Common myeloid progenitor, CD34-positive (primary cell): ENCODE measurements at regions not wholly inside any gene's neighbourhood (a gene's known extent, or its start where the extent isn't known, plus 50 kb on each side); places are given as distances from the start of the nearest gene placed in this dataset.

ENCODE experiments used
- CTCF ChIA-PET: fragments of 350-600 bp; sonication (Branson Sonifier 250); formaldehyde crosslinking; loops from one replicate; lab custom pipeline; 2021; ENCODE audit warnings: antibody characterized with exemption; lab: Charles Lee
- POLR2A ChIA-PET: fragments of 350-600 bp; sonication (Branson Sonifier 250); formaldehyde crosslinking; loops from one replicate; lab custom pipeline; 2021; ENCODE audit warnings: antibody characterized with exemption; lab: Charles Lee
- DNase-seq, 3 donors: peaks; one replicate each; pipeline versions ENCODE4 v3.0.0 to v3.0.0-alpha.2; 2013
- H3K27ac ChIP-seq, 2 experiments: 1 replicate in 1 of 2; 2 replicates in 1 of 2; pipeline ENCODE4 v1.7.0; 2013; ENCODE audit warnings: inconsistent platforms in 2 of 2, low read length in 2 of 2, mild to moderate bottlenecking in 2 of 2, low read depth in 1 of 2, moderate library complexity in 1 of 2; ENCODE audit not compliant: severe bottlenecking in 2 of 2, insufficient read depth in 1 of 2, poor library complexity in 1 of 2
- H3K27me3 ChIP-seq, 5 experiments: replicated peaks in 2 of 5; 1 replicate in 3 of 5; 2 replicates in 2 of 5; pipeline versions ENCODE4 v1.6.1 to v1.7.0; 2013; ENCODE audit warnings: low read length in 4 of 5, mild to moderate bottlenecking in 2 of 5, moderate library complexity in 2 of 5, inconsistent platforms in 1 of 5; ENCODE audit not compliant: insufficient read depth in 5 of 5, control insufficient read depth in 4 of 5
- H3K36me3 ChIP-seq, 4 experiments: 1 replicate in 2 of 4; 2 replicates in 2 of 4; pipeline versions ENCODE4 v1.6.1 to v1.7.0; 2013; ENCODE audit warnings: low read length in 3 of 4, control low read depth in 1 of 4, mild to moderate bottlenecking in 1 of 4; ENCODE audit not compliant: control insufficient read depth in 4 of 4, insufficient read depth in 4 of 4
- H3K4me1 ChIP-seq, 4 experiments: 1 replicate in 3 of 4; 2 replicates in 1 of 4; pipeline versions ENCODE4 v1.6.1 to v1.7.1; 2013; ENCODE audit warnings: low read length in 3 of 4, mild to moderate bottlenecking in 3 of 4, control low read depth in 1 of 4, inconsistent platforms in 1 of 4, moderate library complexity in 1 of 4; ENCODE audit not compliant: control insufficient read depth in 4 of 4, insufficient read depth in 4 of 4; ENCODE audit errors: control extremely low read depth in 1 of 4
- H3K4me3 ChIP-seq, 7 experiments: 1 replicate in 4 of 7; 2 replicates in 3 of 7; pipeline versions ENCODE4 v1.5.1 to v1.7.0; 2013; ENCODE audit warnings: mild to moderate bottlenecking in 7 of 7, low read length in 6 of 7, moderate library complexity in 6 of 7, inconsistent platforms in 2 of 7, low read depth in 2 of 7, control low read depth in 1 of 7; ENCODE audit not compliant: insufficient read depth in 4 of 7, control insufficient read depth in 1 of 7; ENCODE audit errors: extremely low read depth in 1 of 7
- H3K9me3 ChIP-seq, 5 experiments: 1 replicate in 4 of 5; 2 replicates in 1 of 5; pipeline versions ENCODE4 v1.6.1 to v1.7.1; 2013; ENCODE audit warnings: low read length in 4 of 5, mild to moderate bottlenecking in 2 of 5, inconsistent platforms in 1 of 5, low read depth in 1 of 5, moderate library complexity in 1 of 5; ENCODE audit not compliant: control insufficient read depth in 4 of 5, insufficient read depth in 2 of 5; ENCODE audit errors: control extremely low read depth in 1 of 5
- WGBS: methylation state at CpG from one replicate; pipeline ENCODE4 v1.1.5; 2013; ENCODE audit not compliant: insufficient coverage; 5-methylcytosine and 5-hydroxymethylcytosine counted together

GRCh38 chr6:73962884-73963283 is 266.9 kb downstream of the CD109 start:
- ChIA-PET CTCF (interaction anchor here (1.3 kb wide), 1 partner anchor 13 kb away, joined by 3 read pairs; no protein-coding TSS in a partner anchor), POLR2A (no interaction called here)
- peaks cover 0 to 2% (median 0%) of the 10 kb centered on the region in 5 experiments for H3K27me3 ChIP-seq
- H3K4me3 ChIP-seq: no peak overlapping the region
- H3K36me3 ChIP-seq: no peaks in the 10 kb centered on the region
- WGBS: no CpG with 5 or more reads among the region's 3 CpGs
- DNase-seq: no peak
- no peaks in the 10 kb centered on the region for H3K9me3 ChIP-seq
- H3K27ac ChIP-seq: no peak overlapping the region
- H3K4me1 ChIP-seq: peaks cover 0 to 3% (median 0%) of the 10 kb centered on the region in 4 experiments

GRCh38 chr6:73956305-73956704 is 260.3 kb downstream of the CD109 start:
- POLR2A ChIA-PET: no interaction called here
- WGBS: no CpG with 5 or more reads among the region's 1 CpG
- no peaks in the 10 kb centered on the region for H3K27me3 ChIP-seq

DNA sequence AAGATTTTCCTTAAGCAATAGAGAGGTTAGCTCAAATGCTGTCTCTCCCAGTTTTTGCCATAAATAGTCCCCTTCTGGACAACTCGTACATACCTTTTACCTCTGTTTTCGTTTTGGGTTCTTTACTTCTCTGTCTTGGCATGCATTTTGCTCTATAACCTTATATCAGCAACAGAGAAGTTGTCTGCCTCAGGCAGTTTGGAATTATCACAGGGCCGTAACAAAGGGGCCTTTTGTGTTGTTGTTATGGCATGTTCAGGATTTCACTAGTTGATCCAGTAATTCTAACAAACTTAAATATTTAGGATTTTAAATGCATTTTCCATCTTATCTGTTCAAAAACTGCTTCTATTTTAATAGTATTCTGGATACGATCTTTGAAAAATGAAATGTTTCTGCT is 259.8 kb downstream of the CD109 start:
- POLR2A ChIA-PET: no interaction called here
- Histone ChIP-seq H3K27ac (no peak overlapping the region), H3K36me3 (no peaks in the 10 kb centered on the region), H3K4me1 (no peaks in the 10 kb centered on the region), H3K27me3 (no peaks in the 10 kb centered on the region), H3K4me3 (no peak overlapping the region), H3K9me3 (no peaks in the 10 kb centered on the region)
- no CpG with 5 or more reads among the region's 4 CpGs for WGBS
- CTCF ChIA-PET: no interaction called here
- no peak for DNase-seq

More at GRCh38 chr6:73956305-73956704, 260.3 kb downstream of the CD109 start:
- Histone ChIP-seq H3K9me3 (no peaks in the 10 kb centered on the region), H3K4me1 (no peaks in the 10 kb centered on the region), H3K27ac (no peak overlapping the region), H3K4me3 (no peak overlapping the region), H3K36me3 (no peaks in the 10 kb centered on the region)
- no peak for DNase-seq
- CTCF ChIA-PET: no interaction called here

- CTCF ChIA-PET: no interaction called here
- POLR2A ChIA-PET: no interaction called here
- Histone ChIP-seq H3K36me3 (no peaks in the 10 kb centered on the region), H3K9me3 (no peaks in the 10 kb centered on the region), H3K27me3 (no peaks in the 10 kb centered on the region), H3K4me3 (no peak overlapping the region), H3K4me1 (no peaks in the 10 kb centered on the region), H3K27ac (no peak overlapping the region)
- DNase-seq: no peak
These were observed 258.9 kb downstream of the CD109 start for GRCh38 chr6:73954881-73955280.

- Histone ChIP-seq H3K27me3 (no peaks in the 10 kb centered on the region), H3K36me3 (no peaks in the 10 kb centered on the region), H3K4me3 (no peak overlapping the region), H3K9me3 (peaks cover 0 to 4% (median 0%) of the 10 kb centered on the region in 5 experiments), H3K27ac (no peak overlapping the region), H3K4me1 (no peaks in the 10 kb centered on the region)
- POLR2A ChIA-PET: no interaction called here
- CTCF ChIA-PET: no interaction called here
- no peak for DNase-seq
These were observed 255.2 kb downstream of the CD109 start for GRCh38 chr6:73951183-73951582.

GRCh38 chr6:73943930-73944652 is 248.1 kb downstream of the CD109 start:
- Histone ChIP-seq H3K36me3 (no peaks in the 10 kb centered on the region), H3K4me1 (no peaks in the 10 kb centered on the region), H3K4me3 (no peak overlapping the region), H3K27ac (no peak overlapping the region), H3K9me3 (peaks cover 0 to 5% (median 0%) of the 10 kb centered on the region in 5 experiments), H3K27me3 (no peaks in the 10 kb centered on the region)
- POLR2A ChIA-PET: no interaction called here
- DNase-seq: no peak
- CTCF ChIA-PET: no interaction called here
- no CpG with 5 or more reads among the region's 1 CpG for WGBS

DNA sequence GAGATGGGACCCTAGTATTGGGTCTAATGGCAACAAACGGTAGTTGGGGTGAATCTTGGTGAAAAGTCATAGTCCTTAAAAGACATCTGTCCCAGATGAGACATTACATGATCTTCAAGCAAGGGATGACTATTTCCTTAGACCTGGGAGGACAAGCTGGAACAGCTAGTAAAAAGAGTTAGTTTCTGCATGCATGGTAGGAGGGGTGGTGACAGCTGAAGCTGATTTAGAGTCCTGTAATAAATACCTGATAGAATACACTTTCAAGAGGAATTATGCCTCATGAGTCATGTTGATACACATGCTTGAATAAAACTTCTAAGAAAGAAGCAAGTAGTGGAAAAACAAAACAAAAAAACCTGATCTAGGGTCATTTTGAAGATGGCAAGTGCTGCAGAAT is 247.4 kb downstream of the CD109 start:
- ChIA-PET POLR2A (no interaction called here), CTCF (no interaction called here)
- no peak for DNase-seq
- H3K27ac ChIP-seq: no peak overlapping the region
- H3K27me3 ChIP-seq: no peaks in the 10 kb centered on the region
- H3K4me1 ChIP-seq: no peaks in the 10 kb centered on the region
- peaks cover 0 to 6% (median 0%) of the 10 kb centered on the region in 5 experiments for H3K9me3 ChIP-seq
- H3K36me3 ChIP-seq: no peaks in the 10 kb centered on the region
- WGBS: 100% methylated on average over 1 of the region's 1 CpG
- H3K4me3 ChIP-seq: no peak overlapping the region
